ENCODE measurements at regions not wholly inside any gene's neighbourhood (a gene's known extent, or its start where the extent isn't known, plus 50 kb on each side); places are given as distances from the start of the nearest gene placed in this dataset.

- TF ChIP-seq EP300 (IDR thresholded peaks at IDR 0.05; ENCODE audit: borderline replicate concordance in 1 of 2, low read depth in 1 of 2, low read length in 1 of 2): no peak
- TF ChIP-seq REST (IDR thresholded peaks at IDR 0.05; ENCODE audit: low read depth, low read length): no peak
- no peak for TF ChIP-seq CTCF (IDR thresholded peaks at IDR 0.05)
- TF ChIP-seq POLR2AphosphoS5 (IDR thresholded peaks at IDR 0.05; ENCODE audit: low read depth, low read length): no peak
- no peak for TF ChIP-seq FOXM1 (IDR thresholded peaks at IDR 0.05; ENCODE audit: low read depth)
- no peak for TF ChIP-seq EZH2phosphoT487 (IDR thresholded peaks at IDR 0.05; ENCODE audit: borderline replicate concordance, low read depth)
- TF ChIP-seq RAD21 (IDR thresholded peaks at IDR 0.05; ENCODE audit: low read length): no peak
- no peak for TF ChIP-seq MAX (IDR thresholded peaks at IDR 0.05; ENCODE audit: low read depth)
- no peak for TF ChIP-seq MXI1 (IDR thresholded peaks at IDR 0.05; ENCODE audit: low read depth, low read length)
- no peak for TF ChIP-seq YY1 (IDR thresholded peaks at IDR 0.05; ENCODE audit: low read depth)
- no peak for TF ChIP-seq PBX3 (IDR thresholded peaks at IDR 0.05)
- TF ChIP-seq NFIC (IDR thresholded peaks at IDR 0.05; ENCODE audit: borderline replicate concordance): no peak
- no peak for TF ChIP-seq ELF1 (IDR thresholded peaks at IDR 0.05)
Observed at GRCh38 chr4:134117392-134118183, 84.0 kb downstream of the PABPC4L start.
